Embryonic facial prominence (tissue), 1 donor: ENCODE measurements at regions not wholly inside any gene's neighbourhood (a gene's known extent, or its start where the extent isn't known, plus 50 kb on each side); places are given as distances from the start of the nearest gene placed in this dataset.

Source experiments
- DNase-seq: peaks from one replicate; pipeline ENCODE4 v3.0.0-alpha.2; 2016; ENCODE audit errors: extremely low spot score

GRCh38 chr20:60422848-60423247 lies 464.6 kb downstream of the CDH26 start:
- no peak for DNase-seq

GRCh38 chr20:60424267-60424902 lies 466.2 kb downstream of the CDH26 start:
- DNase-seq, result no peak

- no peak for DNase-seq
Observed at GRCh38 chr20:60427516-60427915, 469.3 kb downstream of the CDH26 start.

- no peak for DNase-seq
Observed at GRCh38 chr20:60428651-60429050, 470.4 kb downstream of the CDH26 start.

GRCh38 chr20:60430516-60431001 lies 472.3 kb downstream of the CDH26 start:
- no peak for DNase-seq

GRCh38 chr20:60431349-60431748 lies 473.1 kb downstream of the CDH26 start:
- no peak for DNase-seq

- DNase-seq, result no peak
Observed at GRCh38 chr20:60437418-60437817, 479.2 kb downstream of the CDH26 start.

GRCh38 chr20:60446267-60447111 lies 488.3 kb downstream of the CDH26 start:
- no peak for DNase-seq

- no peak for DNase-seq
Observed at GRCh38 chr20:60447703-60448102, 489.5 kb downstream of the CDH26 start.

GRCh38 chr20:60453388-60454246 lies 495.4 kb downstream of the CDH26 start:
- no peak for DNase-seq

GRCh38 chr20:60454491-60454890 lies 496.3 kb downstream of the CDH26 start:
- DNase-seq, result no peak

- DNase-seq, result no peak
Observed at GRCh38 chr20:60455272-60455671, 497.0 kb downstream of the CDH26 start.

- no peak for DNase-seq
Observed at GRCh38 chr20:60459212-60459611, 501.0 kb downstream of the CDH26 start.

GRCh38 chr20:60461993-60462392 lies 503.8 kb downstream of the CDH26 start:
- DNase-seq, result no peak

- DNase-seq, result no peak
Observed at GRCh38 chr20:60463798-60464197, 505.6 kb downstream of the CDH26 start.

GRCh38 chr20:60465439-60465838 lies 507.2 kb downstream of the CDH26 start:
- no peak for DNase-seq

- no peak for DNase-seq
Observed at GRCh38 chr20:60465993-60466686, 507.9 kb downstream of the CDH26 start.

- no peak for DNase-seq
Observed at GRCh38 chr20:60466687-60467022, 508.4 kb downstream of the CDH26 start.

- DNase-seq, result no peak
Observed at GRCh38 chr20:60467078-60467477, 508.9 kb downstream of the CDH26 start.

GRCh38 chr20:60467771-60468170 lies 509.5 kb downstream of the CDH26 start:
- no peak for DNase-seq

GRCh38 chr20:60469829-60470228 lies 511.6 kb downstream of the CDH26 start:
- no peak for DNase-seq

- DNase-seq, result no peak
Observed at GRCh38 chr20:60470366-60470765, 512.1 kb downstream of the CDH26 start.
